HepG2 (cell line): ENCODE measurements at regions not wholly inside any gene's neighbourhood (a gene's known extent, or its start where the extent isn't known, plus 50 kb on each side); places are given as distances from the start of the nearest gene placed in this dataset.

Experiments
- ATAC-seq: fragments of 200-7000 bp; cut with Tn5 transposase; 3 replicates; pipeline ENCODE4 v1.9.1; 2020; ENCODE audit warnings: mild to moderate bottlenecking, moderate library complexity
- BruUV-seq: library from RNA; stranded (reverse); fragments of 400-500 nt; replicated peaks from 2 replicates; lab custom pipeline; 2021; lab: Mats Ljungman, UMichigan
- CTCF ChIA-PET: fragments of 300-600 bp; formaldehyde crosslinking; extraction: SDS; loops from one replicate; lab custom pipeline; 2021; ENCODE audit warnings: low total read pairs, inconsistent platforms, low intra/inter-chr PET ratio; lab: Yijun Ruan, JAX
- POLR2A ChIA-PET: fragments of 350-600 bp; sonication (Branson Sonifier 250); formaldehyde crosslinking; loops from one replicate; lab custom pipeline; 2020; ENCODE audit warnings: antibody characterized with exemption, inconsistent platforms; lab: Yijun Ruan, JAX
- DNase-seq: peaks from one replicate; pipeline ENCODE4 v3.0.0-alpha.2; 2015; ENCODE audit warnings: low spot score
- FAIRE-seq: peaks from 3 replicates; lab custom pipeline; 2011; peaks lifted over from hg19 to GRCh38; lab: Jason Lieb, UNC
- H2AFZ ChIP-seq: one replicate; pipeline ENCODE4 v1.6.1; 2011; ENCODE audit warnings: low read length, inconsistent platforms
- H3K27ac ChIP-seq: fragments of 300-600 bp; 3 replicates; pipeline ENCODE4 v1.8.0; 2011; ENCODE audit warnings: mixed run types, mild to moderate bottlenecking, mixed read lengths, low read length, inconsistent platforms; ENCODE audit not compliant: insufficient read depth; ENCODE audit errors: extremely low read length
- H3K27me3 ChIP-seq, 2 experiments: fragments of 200-600 bp in 1 of 2; 2 replicates in 1 of 2; 3 replicates in 1 of 2; pipeline versions ENCODE4 v1.6.0 to v1.8.0; 2011; ENCODE audit warnings: low read length in 2 of 2, mild to moderate bottlenecking in 2 of 2, moderate library complexity in 2 of 2, inconsistent platforms in 1 of 2; ENCODE audit not compliant: insufficient read depth in 2 of 2, control insufficient read depth in 1 of 2
- H3K36me3 ChIP-seq, 2 experiments: fragments of 200-600 bp in 1 of 2; replicated peaks in 1 of 2; 2 replicates in 1 of 2; 3 replicates in 1 of 2; pipeline versions ENCODE4 v1.5.1 to v1.8.0; 2011; ENCODE audit warnings: low read length in 2 of 2, inconsistent platforms in 1 of 2; ENCODE audit not compliant: insufficient read depth in 2 of 2, control insufficient read depth in 1 of 2
- H3K4me1 ChIP-seq: 2 replicates; pipeline ENCODE4 v1.5.1; 2012; ENCODE audit warnings: low read length, inconsistent platforms; ENCODE audit not compliant: insufficient read depth
- H3K4me2 ChIP-seq: 2 replicates; pipeline ENCODE4 v1.6.0; 2011; ENCODE audit warnings: low read depth, low read length, inconsistent platforms
- H3K4me3 ChIP-seq, 3 experiments: fragments of 200-600 bp in 1 of 3; sonication (generic), shearing (Covaris generic) in 1 of 3; replicated peaks in 1 of 3; 2 replicates each; pipeline ENCODE4 v1.5.1; 2011 to 2016; ENCODE audit warnings: low read length in 3 of 3, inconsistent platforms in 2 of 3, low read depth in 2 of 3, mild to moderate bottlenecking in 2 of 3, control low read depth in 1 of 3, mixed read lengths in 1 of 3; ENCODE audit not compliant: insufficient read depth in 1 of 3
- H3K79me2 ChIP-seq: one replicate; pipeline ENCODE4 v1.6.1; 2011; ENCODE audit warnings: low read length, inconsistent platforms; ENCODE audit not compliant: insufficient read depth
- H3K9ac ChIP-seq: 2 replicates; pipeline ENCODE4 v1.6.0; 2011; ENCODE audit warnings: mild to moderate bottlenecking, low read depth, low read length, inconsistent platforms; ENCODE audit not compliant: insufficient read depth
- H3K9me3 ChIP-seq: 2 replicates; pipeline ENCODE4 v1.5.1; 2012; ENCODE audit warnings: mild to moderate bottlenecking, low read length
- H4K20me1 ChIP-seq: 2 replicates; pipeline ENCODE4 v1.6.0; 2011; ENCODE audit warnings: inconsistent platforms, mild to moderate bottlenecking, low read length, moderate library complexity; ENCODE audit not compliant: insufficient read depth
- SP140L ChIP-seq: sonication (generic); formaldehyde crosslinking; IDR thresholded peaks from 2 replicates; pipeline ENCODE4 v1.4.0; 2020; ENCODE audit warnings: missing genetic modification reagents, borderline replicate concordance
- SP2 ChIP-seq: sonication (generic); formaldehyde crosslinking; IDR thresholded peaks from 2 replicates; pipeline ENCODE4 v1.5.1; 2020; ENCODE audit warnings: mild to moderate bottlenecking, missing genetic modification reagents
- ZNF256 ChIP-seq: sonication (generic); formaldehyde crosslinking; conservative IDR thresholded peaks from 2 replicates; pipeline ENCODE4 v1.4.0; 2020; ENCODE audit warnings: missing genetic modification reagents
- ZNF317 ChIP-seq: sonication (generic); formaldehyde crosslinking; IDR thresholded peaks from 2 replicates; pipeline ENCODE4 v1.5.0; 2020; ENCODE audit warnings: mild to moderate bottlenecking, missing genetic modification reagents
- ZNF383 ChIP-seq: sonication (generic); formaldehyde crosslinking; IDR thresholded peaks from 2 replicates; pipeline ENCODE4 v1.4.0; 2020; ENCODE audit warnings: missing genetic modification reagents, mild to moderate bottlenecking, borderline replicate concordance
- WGBS: methylation state at CpG from one replicate; pipeline ENCODE4 v1.1.6; 2017; ENCODE audit warnings: low lambda C conversion rate; 5-methylcytosine and 5-hydroxymethylcytosine counted together
- in situ Hi-C: cut with HindIII; loops from 2 replicates; pipeline ENCODE4 v1.10.0; 2017; ENCODE audit warnings: low pct_unique_long_range_greater_than_20kb; ENCODE audit not compliant: extremely low pct_ligation_motif_present
- intact Hi-C: fragments of 100-400 bp; cut with micrococcal nuclease; formaldehyde crosslinking; loops from one replicate; pipeline ENCODE4 v1.10.0; 2022; ENCODE audit not compliant: unreplicated experiment

DNA sequence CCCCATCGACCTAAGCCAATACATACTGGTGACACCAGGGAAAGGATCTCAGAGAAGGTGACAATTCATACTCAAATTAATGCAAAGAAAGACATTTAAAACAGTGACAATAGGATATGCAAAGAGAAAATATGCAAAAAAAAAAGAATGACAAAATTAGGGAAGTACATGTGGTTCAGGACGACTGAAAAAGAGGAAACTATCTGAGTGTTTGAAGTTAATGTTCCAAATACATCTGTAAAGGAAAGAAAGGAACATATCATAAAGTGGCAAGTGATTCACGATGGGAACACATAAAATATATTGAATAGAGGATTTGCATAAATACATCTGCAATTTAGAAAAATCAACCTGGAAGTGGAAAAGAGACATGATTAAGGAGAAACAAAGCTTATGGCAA, 441.4 kb downstream of the SLITRK5 start:
- Histone ChIP-seq H3K36me3 (no peaks in the 10 kb centered on the region), H3K27ac (no peak overlapping the region), H3K4me2 (no peak overlapping the region), H2AFZ (no peak overlapping the region), H3K9me3 (peaks cover 11% of the 10 kb centered on the region), H3K27me3 (no peaks in the 10 kb centered on the region), H3K4me3 (no peak overlapping the region), H3K9ac (no peak overlapping the region), H3K79me2 (no peaks in the 10 kb centered on the region), H3K4me1 (no peaks in the 10 kb centered on the region), H4K20me1 (no peaks in the 10 kb centered on the region)
- ATAC-seq: no peak
- WGBS: 0% methylated on average over 3 of the region's 3 CpGs
- no peak for DNase-seq
- ChIA-PET POLR2A (no interaction called here), CTCF (no interaction called here)
- no peak for FAIRE-seq
- TF ChIP-seq SP2 (CRISPR knock-in tag): no peak
- BruUV-seq: no TSS peak
- intact Hi-C loops: no loop called here
- in situ Hi-C loops: no loop called here

DNA sequence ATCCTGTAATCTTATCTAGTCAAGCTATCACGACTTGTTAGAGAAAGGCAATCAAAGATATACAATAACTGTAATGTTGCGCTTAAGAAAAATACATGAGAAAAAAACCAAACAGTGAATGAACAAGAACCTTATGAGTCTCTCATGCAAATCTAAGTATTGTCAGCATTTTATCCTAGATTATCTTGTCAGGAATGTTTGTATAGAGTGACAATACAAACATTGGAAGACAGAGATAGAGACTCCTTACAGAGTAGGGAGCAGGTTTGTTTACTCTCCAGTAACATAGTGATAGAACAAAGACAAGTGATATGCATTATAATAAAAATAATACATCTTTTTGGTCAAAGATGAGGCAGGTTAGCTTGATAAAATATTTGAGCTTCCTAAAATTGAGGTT, 444.8 kb downstream of the SLITRK5 start:
- H3K36me3 ChIP-seq: no peaks in the 10 kb centered on the region
- no peak overlapping the region for H2AFZ ChIP-seq
- intact Hi-C loops: no loop called here
- no peak overlapping the region for H3K9ac ChIP-seq
- TF ChIP-seq SP140L (CRISPR knock-in tag) (no peak), ZNF256 (no peak), ZNF383 (CRISPR knock-in tag) (no peak), ZNF317 (CRISPR knock-in tag) (no peak)
- in situ Hi-C loops: no loop called here
- no peak for FAIRE-seq
- ChIA-PET POLR2A (no interaction called here), CTCF (no interaction called here)
- H3K27ac ChIP-seq: no peak overlapping the region
- H3K79me2 ChIP-seq: no peaks in the 10 kb centered on the region
- no peak overlapping the region for H3K4me2 ChIP-seq
- no TSS peak for BruUV-seq
- no peak overlapping the region for H3K4me3 ChIP-seq
- 4% methylated on average over 2 of the region's 2 CpGs for WGBS
- peaks cover 11% of the 10 kb centered on the region for H3K9me3 ChIP-seq
- DNase-seq: no peak
- no peaks in the 10 kb centered on the region for H4K20me1 ChIP-seq
- no peaks in the 10 kb centered on the region for H3K4me1 ChIP-seq
- H3K27me3 ChIP-seq: no peaks in the 10 kb centered on the region
- ATAC-seq: no peak
